Activated CD8-positive, alpha-beta memory T cell treated with anti-CD3 and anti-CD28 coated beads for 36 hours (primary cell): ENCODE measurements at regions not wholly inside any gene's neighbourhood (a gene's known extent, or its start where the extent isn't known, plus 50 kb on each side); places are given as distances from the start of the nearest gene placed in this dataset.
"Not testable (repeated sequence)": the region's sequence is repeated elsewhere in the genome, so short reads cannot be mapped to it uniquely, and the experiment has no call there.

Source experiments
- CTCF ChIA-PET: fragments of 350-600 bp; sonication (Branson Sonifier 250); formaldehyde crosslinking; loops from one replicate; lab custom pipeline; 2021; ENCODE audit warnings: antibody characterized with exemption; lab: Charles Lee
- POLR2A ChIA-PET: fragments of 350-600 bp; sonication (Branson Sonifier 250); formaldehyde crosslinking; loops from one replicate; lab custom pipeline; 2021; ENCODE audit warnings: antibody characterized with exemption; lab: Charles Lee

GRCh38 chr1:191674626-191675179 is 483.6 kb upstream of the RGS18 start:
- ChIA-PET POLR2A (no interaction called here), CTCF (no interaction called here)

- POLR2A ChIA-PET, result no interaction called here
- CTCF ChIA-PET, result no interaction called here
Measured at GRCh38 chr1:191675856-191676783, 482.1 kb upstream of the RGS18 start.

- POLR2A ChIA-PET, result interaction anchor here (0.7 kb wide), 1 partner anchor 17 kb away, joined by 4 read pairs; no protein-coding TSS in a partner anchor
- CTCF ChIA-PET, result no interaction called here
Measured at GRCh38 chr1:191685669-191686068, 472.6 kb upstream of the RGS18 start.

GRCh38 chr1:191687721-191688120 is 470.5 kb upstream of the RGS18 start:
- ChIA-PET POLR2A (no interaction called here), CTCF (no interaction called here)

GRCh38 chr1:191690931-191691330 is 467.3 kb upstream of the RGS18 start:
- POLR2A ChIA-PET, result no interaction called here
- CTCF ChIA-PET, result no interaction called here

GRCh38 chr1:191693797-191694196 is 464.5 kb upstream of the RGS18 start:
- ChIA-PET POLR2A (no interaction called here), CTCF (no interaction called here)

- POLR2A ChIA-PET, result no interaction called here
- CTCF ChIA-PET, result no interaction called here
Measured at GRCh38 chr1:191695865-191696264, 462.4 kb upstream of the RGS18 start.

- ChIA-PET CTCF (no interaction called here), POLR2A (no interaction called here)
Measured at GRCh38 chr1:191696354-191696753, 461.9 kb upstream of the RGS18 start.

GRCh38 chr1:191697556-191697955 is 460.7 kb upstream of the RGS18 start:
- CTCF ChIA-PET, result no interaction called here
- POLR2A ChIA-PET, result no interaction called here

- ChIA-PET POLR2A (no interaction called here), CTCF (no interaction called here)
Measured at GRCh38 chr1:191698246-191698645, 460.0 kb upstream of the RGS18 start.

GRCh38 chr1:191699343-191699742 is 458.9 kb upstream of the RGS18 start:
- POLR2A ChIA-PET, result no interaction called here

GRCh38 chr1:191700922-191701321 is 457.3 kb upstream of the RGS18 start:
- CTCF ChIA-PET, result no interaction called here
- POLR2A ChIA-PET, result no interaction called here

More at GRCh38 chr1:191699343-191699742, 458.9 kb upstream of the RGS18 start:
- CTCF ChIA-PET, result no interaction called here

- POLR2A ChIA-PET, result no interaction called here
- CTCF ChIA-PET, result no interaction called here
Measured at GRCh38 chr1:191702124-191702523, 456.1 kb upstream of the RGS18 start.

GRCh38 chr1:191707288-191707687 is 451.0 kb upstream of the RGS18 start:
- CTCF ChIA-PET, result no interaction called here
- POLR2A ChIA-PET, result no interaction called here

- ChIA-PET CTCF (no interaction called here), POLR2A (no interaction called here)
Measured at GRCh38 chr1:191709215-191709614, 449.0 kb upstream of the RGS18 start.

GRCh38 chr1:191711961-191712360 is 446.3 kb upstream of the RGS18 start:
- CTCF ChIA-PET, result no interaction called here
- POLR2A ChIA-PET, result no interaction called here

- ChIA-PET CTCF (no interaction called here), POLR2A (no interaction called here)
Measured at GRCh38 chr1:191714845-191715244, 443.4 kb upstream of the RGS18 start.

- POLR2A ChIA-PET, result no interaction called here
- CTCF ChIA-PET, result no interaction called here
Measured at GRCh38 chr1:191729742-191730141, 428.5 kb upstream of the RGS18 start.

- CTCF ChIA-PET, POLR2A ChIA-PET: not testable (repeated sequence)
Measured at GRCh38 chr1:191731608-191732302, 426.5 kb upstream of the RGS18 start.

GRCh38 chr1:191734321-191734720 is 423.9 kb upstream of the RGS18 start:
- ChIA-PET CTCF (interaction anchor here (0.7 kb wide), 1 partner anchor 12 kb away, joined by 4 read pairs; no protein-coding TSS in a partner anchor), POLR2A (no interaction called here)
